ENCODE measurements at regions not wholly inside any gene's neighbourhood (a gene's known extent, or its start where the extent isn't known, plus 50 kb on each side); places are given as distances from the start of the nearest gene placed in this dataset.

DNA sequence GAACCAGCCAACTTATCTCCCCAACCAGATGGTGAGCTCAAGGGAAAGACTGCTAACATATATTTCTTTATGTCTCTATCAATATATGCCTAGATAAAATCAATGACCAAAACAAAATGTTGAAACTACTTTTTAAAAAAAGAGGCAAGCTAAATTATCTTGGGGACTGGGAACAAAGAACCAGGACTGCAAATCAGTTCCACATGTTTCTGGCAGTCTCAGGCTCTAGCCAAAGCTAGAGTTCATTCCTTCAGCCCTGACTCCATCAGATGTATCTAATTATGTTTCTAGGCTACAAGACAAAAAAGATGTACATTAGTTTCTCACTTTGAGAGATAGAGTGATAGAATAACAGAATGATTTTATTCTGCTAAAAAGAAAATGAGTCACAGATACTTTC, 1290.3 kb upstream of the SORCS1 start:
- TF ChIP-seq, protein P1, sequence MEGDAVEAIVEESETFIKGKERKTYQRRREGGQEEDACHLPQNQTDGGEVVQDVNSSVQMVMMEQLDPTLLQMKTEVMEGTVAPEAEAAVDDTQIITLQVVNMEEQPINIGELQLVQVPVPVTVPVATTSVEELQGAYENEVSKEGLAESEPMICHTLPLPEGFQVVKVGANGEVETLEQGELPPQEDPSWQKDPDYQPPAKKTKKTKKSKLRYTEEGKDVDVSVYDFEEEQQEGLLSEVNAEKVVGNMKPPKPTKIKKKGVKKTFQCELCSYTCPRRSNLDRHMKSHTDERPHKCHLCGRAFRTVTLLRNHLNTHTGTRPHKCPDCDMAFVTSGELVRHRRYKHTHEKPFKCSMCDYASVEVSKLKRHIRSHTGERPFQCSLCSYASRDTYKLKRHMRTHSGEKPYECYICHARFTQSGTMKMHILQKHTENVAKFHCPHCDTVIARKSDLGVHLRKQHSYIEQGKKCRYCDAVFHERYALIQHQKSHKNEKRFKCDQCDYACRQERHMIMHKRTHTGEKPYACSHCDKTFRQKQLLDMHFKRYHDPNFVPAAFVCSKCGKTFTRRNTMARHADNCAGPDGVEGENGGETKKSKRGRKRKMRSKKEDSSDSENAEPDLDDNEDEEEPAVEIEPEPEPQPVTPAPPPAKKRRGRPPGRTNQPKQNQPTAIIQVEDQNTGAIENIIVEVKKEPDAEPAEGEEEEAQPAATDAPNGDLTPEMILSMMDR (conservative IDR thresholded peaks at IDR 0.05; ENCODE audit: low read length) = no peak
- TF ChIP-seq EZH2phosphoT487 (IDR thresholded peaks at IDR 0.05; ENCODE audit: borderline replicate concordance) = no peak

Measured in Loucy (cell line).